Neural cell (in vitro differentiated cells): ENCODE measurements at regions not wholly inside any gene's neighbourhood (a gene's known extent, or its start where the extent isn't known, plus 50 kb on each side); places are given as distances from the start of the nearest gene placed in this dataset.

Experiments
- EP300 ChIP-seq: fragments of 450-650 bp; conservative IDR thresholded peaks from 2 replicates; pipeline ENCODE4 v1.6.1; 2014; ENCODE audit warnings: antibody characterized with exemption, mild to moderate bottlenecking, moderate library complexity; ENCODE audit not compliant: poor library complexity, severe bottlenecking
- EZH2 ChIP-seq: fragments of 200-600, 300-800 bp; shearing (Covaris generic), sonication (generic); IDR thresholded peaks from 2 replicates; pipeline ENCODE4 v1.6.1; 2014; ENCODE audit warnings: antibody characterized with exemption, low read length, borderline replicate concordance, mild to moderate bottlenecking; ENCODE audit not compliant: insufficient read depth, poor library complexity, severe bottlenecking
- POLR2AphosphoS5 ChIP-seq: IDR thresholded peaks from 2 replicates; pipeline ENCODE4 v1.6.1; 2012
- TF ChIP-seq, protein P1 (sequence below): fragments of 450-650 bp; IDR thresholded peaks from 2 replicates; pipeline ENCODE4 v1.5.1; 2014; ENCODE audit warnings: antibody characterized with exemption, mild to moderate bottlenecking, moderate library complexity; ENCODE audit not compliant: poor library complexity, severe bottlenecking

GRCh38 chr11:33585586-33586209, 114.9 kb downstream of the C11orf91 start:
- TF ChIP-seq EP300 (no peak), POLR2AphosphoS5 (no peak), EZH2 (no peak)
- TF ChIP-seq, protein P1, sequence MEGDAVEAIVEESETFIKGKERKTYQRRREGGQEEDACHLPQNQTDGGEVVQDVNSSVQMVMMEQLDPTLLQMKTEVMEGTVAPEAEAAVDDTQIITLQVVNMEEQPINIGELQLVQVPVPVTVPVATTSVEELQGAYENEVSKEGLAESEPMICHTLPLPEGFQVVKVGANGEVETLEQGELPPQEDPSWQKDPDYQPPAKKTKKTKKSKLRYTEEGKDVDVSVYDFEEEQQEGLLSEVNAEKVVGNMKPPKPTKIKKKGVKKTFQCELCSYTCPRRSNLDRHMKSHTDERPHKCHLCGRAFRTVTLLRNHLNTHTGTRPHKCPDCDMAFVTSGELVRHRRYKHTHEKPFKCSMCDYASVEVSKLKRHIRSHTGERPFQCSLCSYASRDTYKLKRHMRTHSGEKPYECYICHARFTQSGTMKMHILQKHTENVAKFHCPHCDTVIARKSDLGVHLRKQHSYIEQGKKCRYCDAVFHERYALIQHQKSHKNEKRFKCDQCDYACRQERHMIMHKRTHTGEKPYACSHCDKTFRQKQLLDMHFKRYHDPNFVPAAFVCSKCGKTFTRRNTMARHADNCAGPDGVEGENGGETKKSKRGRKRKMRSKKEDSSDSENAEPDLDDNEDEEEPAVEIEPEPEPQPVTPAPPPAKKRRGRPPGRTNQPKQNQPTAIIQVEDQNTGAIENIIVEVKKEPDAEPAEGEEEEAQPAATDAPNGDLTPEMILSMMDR: no peak
